ENCODE measurements at regions not wholly inside any gene's neighbourhood (a gene's known extent, or its start where the extent isn't known, plus 50 kb on each side); places are given as distances from the start of the nearest gene placed in this dataset.
A peak's percentile ranks its signal among the peaks of the same experiment; 100 is the strongest.

DNA sequence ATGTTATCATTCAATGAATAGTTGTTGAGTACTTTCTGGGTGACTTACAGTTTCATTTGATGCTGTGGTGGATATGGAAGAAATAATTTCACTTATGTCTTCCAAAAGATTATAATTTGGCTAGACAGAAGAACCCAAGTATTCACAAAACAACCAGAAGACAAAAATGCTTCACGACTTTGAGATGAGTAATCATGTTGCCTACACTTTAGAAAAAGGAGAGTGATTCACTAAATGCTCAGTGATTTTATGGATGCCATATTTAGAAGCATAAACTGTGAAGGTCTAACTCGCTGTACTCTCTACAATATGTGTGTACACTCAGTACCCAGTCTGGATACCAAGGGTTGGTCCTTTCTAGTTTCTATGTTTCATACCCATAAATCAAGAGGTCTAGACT is 101.3 kb upstream of the E2F7 start:
- TF ChIP-seq, protein P1, sequence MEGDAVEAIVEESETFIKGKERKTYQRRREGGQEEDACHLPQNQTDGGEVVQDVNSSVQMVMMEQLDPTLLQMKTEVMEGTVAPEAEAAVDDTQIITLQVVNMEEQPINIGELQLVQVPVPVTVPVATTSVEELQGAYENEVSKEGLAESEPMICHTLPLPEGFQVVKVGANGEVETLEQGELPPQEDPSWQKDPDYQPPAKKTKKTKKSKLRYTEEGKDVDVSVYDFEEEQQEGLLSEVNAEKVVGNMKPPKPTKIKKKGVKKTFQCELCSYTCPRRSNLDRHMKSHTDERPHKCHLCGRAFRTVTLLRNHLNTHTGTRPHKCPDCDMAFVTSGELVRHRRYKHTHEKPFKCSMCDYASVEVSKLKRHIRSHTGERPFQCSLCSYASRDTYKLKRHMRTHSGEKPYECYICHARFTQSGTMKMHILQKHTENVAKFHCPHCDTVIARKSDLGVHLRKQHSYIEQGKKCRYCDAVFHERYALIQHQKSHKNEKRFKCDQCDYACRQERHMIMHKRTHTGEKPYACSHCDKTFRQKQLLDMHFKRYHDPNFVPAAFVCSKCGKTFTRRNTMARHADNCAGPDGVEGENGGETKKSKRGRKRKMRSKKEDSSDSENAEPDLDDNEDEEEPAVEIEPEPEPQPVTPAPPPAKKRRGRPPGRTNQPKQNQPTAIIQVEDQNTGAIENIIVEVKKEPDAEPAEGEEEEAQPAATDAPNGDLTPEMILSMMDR (IDR thresholded peaks at IDR 0.05; ENCODE audit: low read depth, low read length, missing control alignments) = no peak
- DNase-seq (ENCODE audit: low read depth) = no peak
- H3K4me3 ChIP-seq (ENCODE audit: low read depth, low read length) = no peak overlapping the region

DNA sequence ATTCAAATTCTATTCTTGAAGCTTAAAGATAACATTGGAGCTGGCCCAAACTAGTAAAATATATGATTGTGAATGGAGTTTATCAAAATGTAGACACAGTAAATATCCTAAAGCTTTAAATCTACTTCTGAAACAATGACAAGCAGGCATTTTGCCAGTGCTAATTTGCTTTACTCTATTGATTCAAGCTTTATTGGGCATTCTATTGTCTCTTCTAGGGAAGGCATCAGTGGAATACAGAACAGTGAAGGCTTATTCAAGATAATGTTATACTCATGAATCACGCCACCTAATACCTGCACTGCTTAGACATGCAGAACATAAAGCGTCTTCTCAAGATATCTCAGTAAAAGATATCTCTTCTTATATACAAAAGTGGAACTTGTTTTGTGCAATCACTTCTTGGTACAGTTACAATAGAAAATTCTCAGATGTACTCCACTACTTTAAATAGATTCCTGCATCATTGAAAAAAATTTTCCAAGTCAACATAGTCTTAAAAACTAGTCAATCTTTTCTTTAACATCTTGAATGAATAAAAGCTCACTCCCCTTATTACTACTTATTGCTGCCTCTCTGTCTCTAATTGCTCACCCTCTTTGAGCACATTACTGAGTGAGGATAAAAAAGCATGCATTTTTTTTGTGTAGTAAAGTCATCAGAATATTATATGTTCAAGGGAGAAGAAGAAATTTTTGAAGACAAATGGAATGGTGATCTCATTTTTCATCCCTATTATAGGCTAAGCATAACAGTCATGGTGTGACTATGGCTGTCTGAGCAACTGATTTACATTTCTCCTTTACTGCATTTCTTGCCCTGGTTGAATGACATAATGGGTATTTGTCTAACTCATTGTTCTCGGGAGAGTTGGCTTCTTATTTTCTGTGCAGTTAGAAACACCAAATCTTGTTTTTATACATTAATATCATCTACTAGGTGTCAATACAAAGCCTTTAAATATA is 98.0 kb upstream of the E2F7 start:
- no peak overlapping the region for H3K4me3 ChIP-seq (ENCODE audit: low read depth, low read length)
- TF ChIP-seq, protein P1 (IDR thresholded peaks at IDR 0.05; ENCODE audit: low read depth, low read length, missing control alignments) = no peak
- no peak for DNase-seq (ENCODE audit: low read depth)

DNA sequence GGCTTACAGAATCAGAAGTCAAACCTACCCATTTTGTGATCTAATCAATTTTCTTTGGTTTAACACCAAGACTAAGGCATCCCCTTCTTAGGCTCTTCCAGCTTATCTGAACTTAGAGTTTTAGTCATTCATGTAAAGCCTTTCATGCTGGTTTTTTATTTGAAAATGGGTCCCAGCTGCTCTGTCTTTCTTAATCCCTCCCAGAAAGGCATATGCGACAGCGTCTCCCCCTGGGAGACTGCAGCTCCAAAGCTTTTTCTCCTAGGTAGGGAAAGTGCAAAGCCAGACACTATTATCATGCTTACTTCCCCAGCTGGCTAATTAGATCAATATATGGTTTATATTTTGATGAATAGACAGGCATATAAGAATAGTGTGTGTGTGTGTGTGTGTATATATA is 96.6 kb upstream of the E2F7 start:
- no peak for DNase-seq (ENCODE audit: low read depth)
- H3K4me3 ChIP-seq (ENCODE audit: low read depth, low read length) = no peak overlapping the region
- TF ChIP-seq, protein P1 (IDR thresholded peaks at IDR 0.05; ENCODE audit: low read depth, low read length, missing control alignments) = no peak

DNA sequence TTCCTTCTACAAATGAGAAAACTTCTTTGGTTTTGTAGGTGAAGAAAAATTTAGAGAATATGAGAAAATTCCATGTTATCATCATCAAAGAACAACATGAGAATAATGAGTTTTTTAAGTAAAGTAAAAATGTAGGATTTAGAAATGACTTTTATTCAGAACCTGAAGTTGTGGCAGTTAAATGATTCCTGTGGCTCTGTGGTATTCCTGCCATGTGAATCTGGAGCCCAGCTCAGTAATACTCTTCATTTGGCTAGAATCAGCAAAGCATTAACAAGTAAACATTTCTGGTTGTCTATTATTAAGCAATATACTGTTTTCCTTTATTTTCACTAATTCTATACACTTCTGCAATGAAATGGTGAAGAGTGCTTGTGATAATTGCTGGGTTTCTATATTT is 95.6 kb upstream of the E2F7 start:
- TF ChIP-seq, protein P1 (IDR thresholded peaks at IDR 0.05; ENCODE audit: low read depth, low read length, missing control alignments) = no peak
- DNase-seq (ENCODE audit: low read depth) = no peak
- no peak overlapping the region for H3K4me3 ChIP-seq (ENCODE audit: low read depth, low read length)

DNA sequence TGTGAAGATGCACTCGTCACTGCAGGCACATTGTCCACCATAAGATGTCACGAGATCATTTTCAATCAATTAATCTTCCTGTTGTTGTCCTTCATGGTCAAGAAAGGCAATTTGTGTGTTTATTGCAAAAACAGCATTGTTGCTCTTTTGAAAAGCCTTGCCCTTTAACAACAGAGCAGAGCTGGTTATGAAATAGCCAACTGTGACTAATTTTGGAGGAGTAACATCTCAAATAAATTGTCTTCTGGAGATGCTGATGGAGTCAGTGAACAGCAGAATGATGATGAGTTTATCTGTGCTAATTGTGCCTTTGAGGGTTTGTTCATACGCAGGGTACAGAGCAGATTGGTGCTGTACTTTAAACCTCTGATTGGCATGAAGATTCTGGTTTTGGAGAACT is 88.3 kb upstream of the E2F7 start:
- no peak overlapping the region for H3K4me3 ChIP-seq (ENCODE audit: low read depth, low read length)
- no peak for DNase-seq (ENCODE audit: low read depth)
- TF ChIP-seq, protein P1 (IDR thresholded peaks at IDR 0.05; ENCODE audit: low read depth, low read length, missing control alignments) = no peak

GRCh38 chr12:77152623-77153193 is 87.3 kb upstream of the E2F7 start:
- DNase-seq (ENCODE audit: low read depth) = no peak
- TF ChIP-seq, protein P1 (IDR thresholded peaks at IDR 0.05; ENCODE audit: low read depth, low read length, missing control alignments) = peak; percentile 20
- H3K4me3 ChIP-seq (ENCODE audit: low read depth, low read length) = no peak overlapping the region
